Loucy (cell line): ENCODE measurements at regions not wholly inside any gene's neighbourhood (a gene's known extent, or its start where the extent isn't known, plus 50 kb on each side); places are given as distances from the start of the nearest gene placed in this dataset.

ENCODE experiments used
- EZH2phosphoT487 ChIP-seq: fragments of 200-600 bp; IDR thresholded peaks from 2 replicates; pipeline ENCODE4 v1.6.1; 2018; ENCODE audit warnings: antibody characterized with exemption, mild to moderate bottlenecking, moderate library complexity, borderline replicate concordance
- TF ChIP-seq, protein P1 (sequence below): fragments of 200-600 bp; sonication (generic); conservative IDR thresholded peaks from 2 replicates; pipeline ENCODE4 v1.5.1; 2014; ENCODE audit warnings: mild to moderate bottlenecking, antibody characterized with exemption, low read length

DNA sequence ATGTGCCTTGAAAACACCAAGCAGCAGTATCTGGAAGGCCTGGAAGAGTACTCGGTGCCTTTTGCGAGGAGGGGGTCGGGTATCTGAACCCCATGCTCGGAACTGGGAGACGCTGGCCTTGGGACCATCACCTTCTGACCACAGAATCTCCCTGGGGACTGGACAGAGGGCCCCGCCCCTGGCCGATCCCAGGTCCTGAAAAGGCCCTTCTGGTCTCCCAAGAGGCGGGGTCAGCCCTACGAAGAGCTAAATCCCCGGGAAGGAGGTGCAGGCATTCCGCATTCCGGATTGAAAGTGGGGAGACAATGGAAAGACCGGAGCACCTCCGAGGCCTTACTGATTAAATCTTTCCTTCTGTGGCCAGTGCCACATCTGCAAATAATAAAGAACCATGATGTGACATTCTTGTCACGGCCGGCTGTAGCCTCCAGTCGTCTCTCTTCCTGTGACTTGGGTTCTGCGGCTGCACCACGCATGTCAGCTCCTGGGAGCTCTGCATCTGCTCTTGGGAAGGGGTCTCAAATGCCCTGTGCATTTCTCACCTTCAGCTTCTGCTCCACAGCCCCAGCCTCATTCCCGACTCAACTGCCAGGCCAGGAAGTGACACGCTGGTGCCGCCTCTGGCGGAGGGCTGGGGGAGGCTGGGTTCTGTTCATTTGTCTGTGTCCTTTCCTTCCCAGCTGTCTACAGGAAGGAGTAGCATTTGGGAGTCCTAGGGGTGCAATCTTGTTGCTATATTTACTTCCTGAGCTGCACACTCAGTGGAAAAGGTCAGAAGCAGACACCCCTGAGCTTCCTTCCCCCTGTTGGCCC lies 173.5 kb downstream of the KLF13 start:
- TF ChIP-seq, protein P1, sequence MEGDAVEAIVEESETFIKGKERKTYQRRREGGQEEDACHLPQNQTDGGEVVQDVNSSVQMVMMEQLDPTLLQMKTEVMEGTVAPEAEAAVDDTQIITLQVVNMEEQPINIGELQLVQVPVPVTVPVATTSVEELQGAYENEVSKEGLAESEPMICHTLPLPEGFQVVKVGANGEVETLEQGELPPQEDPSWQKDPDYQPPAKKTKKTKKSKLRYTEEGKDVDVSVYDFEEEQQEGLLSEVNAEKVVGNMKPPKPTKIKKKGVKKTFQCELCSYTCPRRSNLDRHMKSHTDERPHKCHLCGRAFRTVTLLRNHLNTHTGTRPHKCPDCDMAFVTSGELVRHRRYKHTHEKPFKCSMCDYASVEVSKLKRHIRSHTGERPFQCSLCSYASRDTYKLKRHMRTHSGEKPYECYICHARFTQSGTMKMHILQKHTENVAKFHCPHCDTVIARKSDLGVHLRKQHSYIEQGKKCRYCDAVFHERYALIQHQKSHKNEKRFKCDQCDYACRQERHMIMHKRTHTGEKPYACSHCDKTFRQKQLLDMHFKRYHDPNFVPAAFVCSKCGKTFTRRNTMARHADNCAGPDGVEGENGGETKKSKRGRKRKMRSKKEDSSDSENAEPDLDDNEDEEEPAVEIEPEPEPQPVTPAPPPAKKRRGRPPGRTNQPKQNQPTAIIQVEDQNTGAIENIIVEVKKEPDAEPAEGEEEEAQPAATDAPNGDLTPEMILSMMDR: no peak
- TF ChIP-seq EZH2phosphoT487: no peak
